Endometrium (tissue), 2 donors: ENCODE measurements at regions not wholly inside any gene's neighbourhood (a gene's known extent, or its start where the extent isn't known, plus 50 kb on each side); places are given as distances from the start of the nearest gene placed in this dataset.
"Not testable (repeated sequence)": the region's sequence is repeated elsewhere in the genome, so short reads cannot be mapped to it uniquely, and the experiment has no call there.

Experiments used
- FAIRE-seq: peaks from 2 replicates; lab custom pipeline; 2012; peaks lifted over from hg19 to GRCh38; lab: Jason Lieb, UNC
- donor health status: control.
- donor health status: control.

- not testable (repeated sequence) for FAIRE-seq
These were observed 150.7 kb upstream of the FOXA2 start for GRCh38 chr20:22734946-22735647.

- no peak for FAIRE-seq
These were observed 156.5 kb upstream of the FOXA2 start for GRCh38 chr20:22740829-22741228.

- FAIRE-seq, result no peak
These were observed 160.2 kb upstream of the FOXA2 start for GRCh38 chr20:22744341-22745193.

GRCh38 chr20:22745194-22745500 lies 160.8 kb upstream of the FOXA2 start:
- FAIRE-seq, result no peak

- no peak for FAIRE-seq
These were observed 162.6 kb upstream of the FOXA2 start for GRCh38 chr20:22746957-22747356.

- no peak for FAIRE-seq
These were observed 168.0 kb upstream of the FOXA2 start for GRCh38 chr20:22752324-22752723.

GRCh38 chr20:22757424-22758183 lies 173.2 kb upstream of the FOXA2 start:
- no peak for FAIRE-seq

- FAIRE-seq, result no peak
These were observed 174.4 kb upstream of the FOXA2 start for GRCh38 chr20:22758815-22759214.

GRCh38 chr20:22762576-22763256 lies 178.3 kb upstream of the FOXA2 start:
- no peak for FAIRE-seq

GRCh38 chr20:22763257-22763906 lies 179.0 kb upstream of the FOXA2 start:
- no peak for FAIRE-seq

GRCh38 chr20:22768266-22769178 lies 184.2 kb upstream of the FOXA2 start:
- no peak for FAIRE-seq

GRCh38 chr20:22770241-22770800 lies 185.9 kb upstream of the FOXA2 start:
- FAIRE-seq, result no peak

GRCh38 chr20:22771706-22772105 lies 187.3 kb upstream of the FOXA2 start:
- FAIRE-seq, result no peak

GRCh38 chr20:22773344-22773743 lies 189.0 kb upstream of the FOXA2 start:
- FAIRE-seq, result no peak

- FAIRE-seq, result no peak
These were observed 190.9 kb upstream of the FOXA2 start for GRCh38 chr20:22775256-22775655.

GRCh38 chr20:22775671-22776139 lies 191.3 kb upstream of the FOXA2 start:
- FAIRE-seq, result no peak

GRCh38 chr20:22776369-22776768 lies 192.0 kb upstream of the FOXA2 start:
- FAIRE-seq, result no peak

GRCh38 chr20:22779878-22780277 lies 195.5 kb upstream of the FOXA2 start:
- FAIRE-seq, result no peak

GRCh38 chr20:22781869-22782268 lies 197.5 kb upstream of the FOXA2 start:
- FAIRE-seq, result no peak

GRCh38 chr20:22789676-22790075 lies 205.3 kb upstream of the FOXA2 start:
- no peak for FAIRE-seq
